ENCODE measurements at regions not wholly inside any gene's neighbourhood (a gene's known extent, or its start where the extent isn't known, plus 50 kb on each side); places are given as distances from the start of the nearest gene placed in this dataset.

DNA sequence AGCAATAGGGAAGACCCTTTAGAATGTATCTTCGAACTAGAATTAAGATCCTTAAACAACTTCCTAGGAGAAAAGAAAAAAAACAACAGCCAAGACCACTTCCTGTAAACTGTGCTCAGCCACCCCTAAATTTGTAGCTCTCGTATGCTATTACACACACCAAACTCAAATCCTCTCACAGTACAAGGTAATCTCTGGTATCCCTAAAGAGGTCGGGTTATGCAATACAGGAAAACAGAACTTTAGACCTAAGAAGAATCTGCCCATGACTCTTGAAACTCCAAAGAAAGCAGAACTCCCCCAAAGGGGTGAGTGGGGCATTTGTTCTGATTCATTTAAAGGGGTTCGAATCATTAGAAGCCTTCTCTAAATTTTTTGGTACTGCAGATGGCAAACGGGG lies 170.9 kb upstream of the CASK start:
- DNase-seq: no peak

DNA sequence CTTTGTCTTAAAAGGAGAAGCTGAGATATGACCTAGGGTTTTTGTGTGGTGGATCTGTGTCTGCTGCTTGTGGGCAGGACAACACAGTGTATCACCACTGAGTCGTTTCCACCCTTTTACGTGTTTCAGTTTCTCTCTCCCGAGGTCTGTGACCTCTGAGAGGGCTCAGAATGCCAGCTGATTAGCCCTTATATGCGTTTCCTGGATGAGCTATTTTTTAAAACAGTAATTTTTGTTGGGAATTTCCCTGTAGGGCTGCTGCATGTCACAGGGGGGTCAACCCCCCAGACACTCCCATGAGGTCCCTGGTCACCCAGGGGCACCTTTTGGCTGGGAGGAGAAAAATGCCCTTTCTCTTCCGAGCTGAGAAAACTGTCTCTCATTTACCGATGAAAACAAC lies 170.4 kb upstream of the CASK start:
- no peak for DNase-seq

DNA sequence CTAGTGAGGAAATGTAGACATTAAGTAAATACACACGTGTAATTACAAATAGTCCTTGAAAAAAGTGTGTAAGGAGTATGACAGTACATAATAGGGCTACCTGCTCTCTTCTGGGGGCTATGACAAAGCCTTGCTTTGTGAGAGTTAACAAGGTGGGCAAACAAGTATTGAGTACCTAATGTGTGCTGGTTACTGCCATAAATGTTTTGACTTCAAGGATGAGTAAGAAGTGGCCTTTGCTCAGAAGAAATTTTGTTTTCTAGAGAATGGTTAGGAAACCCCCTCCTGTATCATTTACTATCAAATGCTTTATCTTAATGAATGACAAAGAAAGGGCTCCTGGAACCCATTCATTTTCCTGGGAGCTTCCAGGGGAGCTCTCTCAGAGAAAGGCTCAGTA lies 167.0 kb upstream of the CASK start:
- DNase-seq: no peak

DNA sequence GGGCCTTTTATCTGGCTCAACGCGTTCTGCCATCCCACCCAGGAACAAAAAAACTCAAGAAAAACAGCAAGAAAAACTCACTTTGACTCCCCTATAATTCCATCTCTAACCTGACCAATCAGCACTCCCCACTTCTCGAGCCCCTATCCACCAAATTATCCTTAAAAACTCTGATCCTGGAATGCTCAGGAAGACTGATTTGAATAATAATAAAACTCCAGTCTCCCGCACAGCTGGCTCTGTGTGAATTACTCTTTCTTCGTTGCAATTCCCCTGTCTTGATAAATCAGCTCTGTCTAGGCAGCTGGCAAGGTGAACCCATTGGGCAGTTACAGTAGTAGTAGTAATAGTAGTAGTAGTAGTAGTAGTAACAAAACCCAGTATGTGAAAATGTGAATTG lies 165.7 kb upstream of the CASK start:
- DNase-seq: no peak

DNA sequence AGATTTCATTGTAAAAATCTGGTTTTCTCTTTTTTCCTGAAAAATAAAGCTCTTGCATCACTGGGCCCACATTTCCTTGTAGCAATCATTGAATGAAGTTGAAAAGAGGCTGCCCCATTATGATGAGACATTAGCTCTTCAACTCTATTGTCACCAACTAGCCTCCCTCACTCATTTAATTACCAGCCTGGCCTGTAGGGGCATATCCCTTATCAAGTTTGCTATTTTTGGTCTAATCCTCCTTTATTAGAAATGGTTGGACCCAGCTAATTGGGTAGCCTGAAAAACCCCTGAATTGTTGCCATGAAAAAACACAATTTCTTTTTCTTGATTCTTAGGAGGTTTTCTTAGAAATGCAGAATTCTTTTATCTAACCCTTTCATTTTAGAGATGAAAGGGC lies 164.6 kb upstream of the CASK start:
- DNase-seq: no peak

DNA sequence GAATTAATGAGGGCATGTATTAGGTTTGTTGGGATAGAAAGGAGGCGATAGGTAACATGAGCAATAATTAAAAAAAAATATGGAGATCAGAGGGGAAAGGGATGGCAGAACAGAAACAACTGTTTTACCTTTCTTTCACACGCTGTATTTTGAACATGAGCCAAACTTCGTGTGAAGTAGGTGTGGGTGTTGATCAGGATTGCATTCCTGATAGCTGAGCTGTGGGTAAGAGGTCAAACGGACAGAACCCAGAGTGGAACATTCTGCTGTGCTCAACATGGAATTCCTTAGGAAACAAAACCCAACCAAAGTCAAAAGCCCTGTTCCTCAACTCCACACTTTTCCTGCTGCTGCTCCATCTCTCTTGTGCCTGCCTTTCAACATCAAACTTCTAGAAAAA lies 162.5 kb upstream of the CASK start:
- no peak for DNase-seq

DNA sequence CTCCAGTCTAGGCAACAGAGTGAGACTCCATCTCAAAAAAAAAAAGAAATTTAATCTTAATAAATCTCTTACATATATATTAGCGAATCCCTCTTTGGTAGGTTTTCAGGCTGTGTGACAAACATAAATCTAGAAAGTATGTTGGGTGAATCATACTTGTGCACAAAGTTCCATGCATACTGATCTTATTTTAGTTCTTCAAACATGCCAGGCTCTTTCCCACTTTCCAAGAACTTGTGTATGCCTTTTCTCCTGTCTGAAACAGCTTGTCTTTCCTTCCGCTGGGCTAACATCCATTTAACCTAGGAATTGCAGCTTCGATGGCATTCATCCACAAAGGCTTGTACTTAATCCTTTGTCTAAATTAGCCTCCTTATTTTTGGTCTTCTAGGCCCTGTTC lies 156.6 kb upstream of the CASK start:
- no peak for DNase-seq

DNA sequence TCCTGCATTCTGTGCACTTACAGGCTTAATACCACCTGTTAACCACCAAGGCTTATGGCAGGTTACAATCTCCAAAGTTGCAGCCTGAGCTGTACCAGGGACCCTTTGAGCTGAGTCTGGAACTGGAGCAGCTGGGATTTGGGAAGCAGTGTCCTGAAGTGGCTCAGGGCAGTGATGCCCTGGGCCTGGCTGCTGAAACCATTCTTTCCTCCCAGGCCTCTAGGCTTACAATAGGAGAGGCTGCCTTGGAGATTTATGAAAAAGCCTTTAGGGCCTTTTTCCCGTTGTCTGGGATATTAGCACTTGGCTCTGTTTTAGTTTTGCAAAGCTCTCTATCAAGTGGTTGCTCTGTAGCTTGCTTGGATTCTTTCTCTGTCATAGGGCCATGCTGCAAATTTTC lies 154.3 kb upstream of the CASK start:
- no peak for DNase-seq

DNA sequence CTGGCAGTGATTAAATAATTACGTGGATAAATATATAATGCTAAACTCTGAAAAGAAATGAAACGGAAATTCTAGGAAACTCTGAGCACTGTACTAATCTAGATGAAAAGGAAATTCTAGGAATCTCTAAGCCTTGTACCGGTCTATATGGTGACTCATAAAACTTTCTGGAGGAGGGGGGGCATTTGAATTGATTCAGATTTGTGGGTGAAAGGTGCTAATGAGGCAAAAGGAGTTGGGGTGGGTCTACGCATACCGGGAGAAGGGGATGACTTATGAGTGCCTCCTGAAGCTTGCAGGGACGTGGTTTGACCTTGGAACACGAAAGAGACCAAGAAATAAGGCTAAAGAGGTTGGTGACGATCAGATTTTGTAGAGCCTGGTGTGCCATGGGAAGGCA lies 151.7 kb upstream of the CASK start:
- no peak for DNase-seq

DNA sequence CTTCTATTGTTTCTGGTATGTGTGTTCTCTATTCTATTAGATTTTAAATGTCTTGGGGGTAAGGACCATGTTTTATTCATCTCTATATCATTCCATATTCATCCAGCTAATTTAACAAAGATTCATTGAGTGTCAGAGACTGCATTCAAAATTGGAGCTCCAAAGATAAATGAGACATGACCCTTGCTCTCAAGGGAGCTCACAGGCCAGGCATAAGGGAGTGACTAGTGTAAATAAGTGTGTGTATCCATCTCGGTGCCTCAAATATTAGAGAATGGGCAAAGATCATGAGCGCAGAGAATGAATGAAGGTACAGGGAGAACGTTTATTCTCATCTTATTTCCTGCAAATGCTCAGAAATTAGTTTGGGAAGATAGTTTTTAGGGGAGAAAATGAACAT lies 150.1 kb upstream of the CASK start:
- DNase-seq: no peak

DNA sequence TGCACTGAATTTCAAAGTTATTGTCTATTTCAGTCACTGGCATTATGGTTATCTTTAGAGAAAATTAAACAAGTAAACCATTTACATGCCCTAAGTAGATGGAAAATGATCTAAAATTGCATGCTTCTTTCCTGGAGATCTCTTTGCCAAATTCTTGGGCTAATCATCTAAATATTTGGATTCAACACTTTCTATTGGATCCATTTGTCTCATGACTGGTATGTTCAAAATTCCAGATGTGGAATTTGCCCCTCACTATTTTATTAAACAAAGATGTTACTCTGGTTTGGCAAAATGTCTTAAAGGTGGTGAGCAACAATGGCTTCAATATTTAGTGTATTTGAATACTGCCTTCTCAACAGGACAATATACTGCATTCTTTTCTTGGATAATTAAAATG lies 147.5 kb upstream of the CASK start:
- DNase-seq: no peak

DNA sequence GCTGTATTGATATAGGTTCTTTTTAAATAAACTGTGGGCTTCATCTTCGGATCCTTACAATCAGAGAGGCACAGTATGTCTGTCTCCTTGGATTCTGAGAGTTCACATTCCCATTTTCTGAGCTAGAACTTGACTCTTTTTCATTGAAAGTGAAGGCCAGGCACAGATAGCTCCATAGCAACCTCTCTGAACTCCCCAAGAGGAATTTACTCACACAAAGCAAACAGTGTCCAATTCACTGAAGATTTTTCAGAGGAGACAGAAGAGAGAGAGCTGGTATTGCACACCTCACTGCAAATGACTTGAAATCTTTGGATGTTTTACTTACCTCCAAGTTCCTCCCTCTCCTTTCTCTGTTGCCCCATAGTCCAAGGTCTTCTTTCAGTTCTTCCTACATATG lies 130.9 kb upstream of the CASK start:
- DNase-seq: no peak

DNA sequence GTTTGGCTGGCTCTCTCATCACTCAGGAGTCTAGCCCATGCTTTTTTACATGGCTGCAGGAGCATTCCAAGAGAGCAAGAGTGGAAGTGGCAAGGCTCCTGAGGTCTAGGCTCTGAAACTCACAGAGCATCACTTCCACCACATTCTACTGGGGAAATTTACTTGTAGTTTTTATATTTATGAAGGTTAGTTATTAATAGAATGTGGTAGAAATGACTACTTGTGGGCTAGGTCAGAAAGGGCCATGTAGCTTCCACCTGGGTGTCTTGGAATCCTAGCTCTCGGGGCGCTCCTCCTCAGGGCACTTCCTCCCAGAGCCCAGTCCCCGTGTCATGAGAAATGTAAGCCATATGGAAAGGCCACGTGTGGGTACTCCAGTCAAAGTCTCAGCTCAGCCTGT lies 127.0 kb upstream of the CASK start:
- no peak for DNase-seq

DNA sequence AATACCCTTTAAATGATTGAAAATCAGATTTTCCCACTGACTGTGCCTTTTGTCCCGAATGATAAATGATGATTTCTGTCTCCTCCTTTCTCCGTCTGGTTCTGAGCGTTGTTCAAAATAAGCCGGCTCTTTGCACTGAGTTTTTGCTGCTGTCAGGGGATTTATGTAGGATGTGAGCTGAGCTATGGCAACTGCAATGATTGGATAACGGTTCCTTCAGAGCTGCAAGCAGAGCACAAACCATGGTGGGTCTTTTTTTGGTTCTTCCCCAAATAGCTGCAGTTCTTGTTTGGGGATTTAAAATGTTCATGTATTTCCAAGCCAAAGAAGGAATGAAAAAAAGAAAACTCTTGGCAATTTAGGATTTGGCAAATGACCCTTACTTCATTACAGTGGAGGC lies 124.5 kb upstream of the CASK start:
- no peak for DNase-seq

DNA sequence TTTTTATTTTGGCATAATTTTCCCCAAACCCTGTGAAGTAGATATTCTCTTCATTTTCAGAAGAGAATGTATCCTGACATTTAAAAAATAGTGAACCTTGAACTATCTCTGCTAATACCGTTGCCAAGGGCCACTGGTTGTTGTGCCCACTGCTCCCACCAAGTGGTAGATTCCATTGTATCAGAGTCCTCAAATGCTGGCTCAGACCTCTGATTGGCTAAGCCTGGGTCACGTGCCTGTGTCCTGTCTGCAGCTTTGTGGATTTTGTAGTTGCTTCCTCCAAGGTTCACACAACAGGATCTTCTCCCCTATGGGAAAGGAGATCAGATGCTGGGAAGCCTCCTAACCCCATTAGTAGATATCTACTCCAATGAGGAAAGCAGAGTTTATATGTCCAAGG lies 104.8 kb upstream of the CASK start:
- no peak for DNase-seq

DNA sequence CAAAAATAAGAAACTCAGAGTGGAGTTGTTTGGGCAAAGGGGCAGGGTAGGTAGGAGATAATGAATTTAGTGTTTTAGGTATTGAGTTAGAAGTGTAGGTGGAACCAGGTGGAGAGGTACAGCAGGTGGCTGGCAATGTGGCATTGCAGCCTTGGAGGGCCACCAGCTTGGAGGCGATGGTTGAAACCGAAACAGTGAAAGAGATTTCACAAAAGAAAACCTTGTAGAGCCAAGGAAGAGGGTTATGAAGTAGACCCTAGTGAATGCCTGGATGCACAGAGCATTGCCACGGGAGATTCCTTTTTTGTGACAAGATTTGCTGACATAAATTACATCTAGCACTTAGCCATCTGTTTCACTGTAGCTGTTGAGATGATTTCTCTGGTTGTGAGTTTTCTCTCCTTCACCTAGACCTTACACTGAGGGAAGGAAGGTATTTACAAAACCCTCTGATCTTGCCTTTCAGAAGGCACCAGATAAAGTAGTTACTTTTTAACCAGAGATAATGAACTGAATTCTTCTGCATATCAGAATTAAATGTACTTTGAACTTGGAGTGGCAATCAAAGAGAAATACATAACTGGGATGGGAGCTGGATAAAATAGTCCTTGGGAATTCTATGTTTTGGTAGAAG lies 104.1 kb upstream of the CASK start:
- no peak for DNase-seq

DNA sequence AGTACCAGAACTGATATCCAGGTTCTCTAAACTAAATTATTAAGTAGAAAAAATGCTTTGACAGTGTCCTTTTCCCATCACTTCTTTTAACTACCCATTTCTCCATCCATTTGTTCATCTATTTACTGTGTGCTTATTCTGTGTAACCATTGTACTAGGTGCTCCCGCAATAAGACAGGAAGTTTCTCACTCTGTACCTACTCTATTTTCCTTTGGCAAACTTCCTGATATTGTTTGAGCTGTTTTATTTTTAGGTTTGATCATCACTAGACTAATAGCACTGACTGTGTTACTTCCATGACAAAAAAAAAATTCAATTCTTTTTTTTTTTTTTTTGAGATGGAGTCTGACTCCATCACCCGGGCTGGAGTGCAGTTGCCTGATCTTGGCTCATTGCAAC lies 102.5 kb upstream of the CASK start:
- no peak for DNase-seq

DNA sequence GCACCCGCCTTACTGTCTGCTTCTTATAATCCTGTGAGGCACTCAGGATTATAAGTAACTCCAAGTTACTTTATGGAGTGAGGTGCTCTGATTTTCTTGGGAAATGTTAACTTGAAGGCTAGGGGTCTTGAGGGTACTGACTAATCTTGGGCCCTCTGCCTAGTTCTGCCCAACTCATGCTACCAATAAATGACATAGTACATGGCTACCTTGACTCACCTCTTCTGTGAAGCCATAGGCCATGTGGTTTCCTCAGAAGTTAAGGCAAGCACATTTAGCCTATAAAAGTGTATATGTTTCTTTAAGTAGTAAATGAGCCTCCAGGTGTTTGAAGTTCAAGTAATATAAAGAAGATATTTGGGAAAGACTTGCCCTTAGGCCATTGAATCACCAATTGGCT lies 99.8 kb upstream of the CASK start:
- DNase-seq: no peak

DNA sequence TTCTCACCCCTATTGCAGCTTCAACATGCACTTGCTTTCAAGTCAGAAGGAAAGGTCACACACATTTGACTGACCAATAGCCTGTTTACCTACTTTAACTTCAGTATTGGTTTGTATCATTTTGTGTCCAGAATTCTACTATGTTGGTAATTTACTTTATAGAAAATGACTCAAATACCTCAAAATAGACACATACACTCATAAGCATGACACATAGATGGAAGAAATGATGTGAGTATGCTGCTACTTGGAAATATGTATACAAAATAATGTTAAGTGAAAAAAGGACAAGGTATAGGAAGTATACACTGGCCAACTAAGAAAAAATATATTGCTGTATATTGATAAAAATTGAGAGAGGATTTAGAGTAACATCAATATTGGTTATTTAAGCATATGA lies 98.8 kb upstream of the CASK start:
- no peak for DNase-seq

DNA sequence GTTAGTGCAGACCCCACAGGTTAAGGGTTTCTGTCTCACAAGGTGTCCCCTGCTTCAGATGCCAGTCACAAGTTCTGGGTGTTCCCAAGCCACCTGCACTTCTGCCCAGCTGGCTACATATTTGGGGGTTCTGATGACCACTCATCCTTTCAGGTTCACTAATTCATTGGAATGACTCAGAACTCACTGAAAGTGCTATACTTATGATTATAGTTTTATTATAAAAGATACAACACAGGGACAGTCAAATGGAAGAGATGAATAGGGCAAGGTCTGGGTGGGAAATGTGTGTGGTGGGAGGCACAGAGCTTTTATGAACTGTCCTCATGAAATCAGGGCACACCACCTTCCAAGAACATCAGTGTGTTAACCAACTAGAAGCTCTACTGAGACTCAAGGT lies 97.7 kb upstream of the CASK start:
- DNase-seq: no peak

DNA sequence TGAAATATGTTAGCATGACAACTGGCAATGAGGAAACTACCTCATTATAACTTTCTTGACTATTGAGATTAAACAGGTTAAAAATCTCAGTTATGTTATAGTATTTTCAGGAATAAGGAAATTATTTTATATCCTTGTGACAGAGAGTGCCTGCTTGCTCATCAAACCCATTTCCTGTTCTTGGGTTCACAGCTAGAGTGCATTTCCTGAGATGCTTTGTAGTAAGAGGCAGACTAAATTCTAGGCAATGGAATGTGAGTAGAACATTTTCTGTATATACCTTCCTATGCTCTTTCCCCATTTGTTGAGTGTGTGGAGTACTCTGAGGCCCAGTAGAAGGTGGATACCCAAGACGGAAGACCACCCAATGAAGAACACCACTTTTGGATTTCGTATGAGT lies 96.9 kb upstream of the CASK start:
- no peak for DNase-seq

DNA sequence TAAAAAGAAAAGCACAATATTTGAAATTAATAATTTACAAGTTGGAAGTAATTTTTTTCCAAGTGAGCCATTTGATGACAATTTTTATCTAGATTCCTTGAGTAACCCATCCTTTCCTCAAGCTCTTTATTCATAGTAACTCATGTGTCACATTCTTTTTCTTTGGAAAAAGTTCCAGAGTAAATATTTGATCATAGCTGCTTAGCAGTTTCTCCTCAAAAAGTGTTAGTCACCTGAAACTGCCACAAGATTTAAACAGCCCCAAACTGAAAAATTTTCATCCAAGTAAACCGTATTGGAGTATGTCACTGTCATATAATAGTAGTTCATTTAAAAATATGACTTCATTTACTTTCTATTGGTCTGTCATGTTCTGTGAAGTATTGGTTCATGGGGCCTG lies 94.6 kb upstream of the CASK start:
- no peak for DNase-seq

DNA sequence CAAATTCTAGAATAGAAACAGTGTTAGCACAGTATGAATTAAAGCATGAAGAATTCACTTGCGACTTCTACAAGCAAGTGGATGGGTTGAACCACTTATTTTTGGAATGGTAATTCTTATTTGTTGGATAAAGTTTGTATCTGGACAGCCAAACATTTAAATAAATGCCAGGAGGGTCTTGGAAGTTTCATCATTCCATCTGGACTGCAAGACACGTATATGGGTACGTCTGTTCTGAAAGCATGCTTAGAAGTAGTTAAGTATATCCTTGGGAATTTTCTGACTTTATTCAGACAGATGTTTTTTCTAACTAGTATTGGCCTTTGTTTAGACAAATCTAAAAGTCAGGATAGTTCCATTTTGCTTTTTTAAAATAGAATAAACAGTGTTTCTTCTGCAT lies 77.5 kb upstream of the CASK start:
- no peak for DNase-seq

DNA sequence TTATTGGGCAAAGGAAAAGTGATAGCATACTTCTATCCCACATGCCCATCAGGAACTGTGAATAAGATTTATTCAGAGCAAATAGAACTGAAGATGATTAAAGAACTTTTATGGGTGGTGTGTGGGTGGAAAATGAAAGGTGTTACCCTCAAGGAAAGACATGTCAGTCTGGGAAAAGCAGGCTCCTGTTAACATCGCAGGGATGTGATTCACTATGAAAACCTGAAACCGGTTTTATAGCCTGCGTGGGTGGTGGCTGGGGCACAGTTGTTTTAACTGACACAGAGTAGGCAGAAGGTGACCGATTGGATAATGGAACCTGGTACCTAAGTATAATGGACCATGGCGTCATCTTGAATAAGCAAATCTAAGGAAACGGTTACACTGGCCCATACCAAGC lies 61.3 kb upstream of the CASK start:
- no peak for DNase-seq

DNA sequence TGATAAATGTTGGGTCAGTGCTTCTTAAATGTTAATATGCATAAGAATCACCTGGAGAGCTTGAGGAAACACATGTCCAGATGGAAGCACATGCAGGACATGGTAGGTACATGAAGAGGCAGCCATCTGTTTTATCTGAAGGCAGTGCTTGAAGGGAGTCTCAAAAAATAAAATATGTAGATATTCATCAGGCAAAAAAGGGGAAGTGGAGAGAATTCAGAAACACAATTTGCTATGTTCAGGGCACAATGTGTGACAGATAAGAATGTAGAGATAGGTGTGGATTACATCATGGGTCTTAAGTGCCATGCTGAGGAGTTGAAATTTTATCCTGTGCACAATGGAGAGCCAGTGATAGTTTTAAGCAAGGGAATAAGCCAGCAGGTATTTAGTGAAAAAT lies 59.6 kb upstream of the CASK start:
- DNase-seq: no peak

DNA sequence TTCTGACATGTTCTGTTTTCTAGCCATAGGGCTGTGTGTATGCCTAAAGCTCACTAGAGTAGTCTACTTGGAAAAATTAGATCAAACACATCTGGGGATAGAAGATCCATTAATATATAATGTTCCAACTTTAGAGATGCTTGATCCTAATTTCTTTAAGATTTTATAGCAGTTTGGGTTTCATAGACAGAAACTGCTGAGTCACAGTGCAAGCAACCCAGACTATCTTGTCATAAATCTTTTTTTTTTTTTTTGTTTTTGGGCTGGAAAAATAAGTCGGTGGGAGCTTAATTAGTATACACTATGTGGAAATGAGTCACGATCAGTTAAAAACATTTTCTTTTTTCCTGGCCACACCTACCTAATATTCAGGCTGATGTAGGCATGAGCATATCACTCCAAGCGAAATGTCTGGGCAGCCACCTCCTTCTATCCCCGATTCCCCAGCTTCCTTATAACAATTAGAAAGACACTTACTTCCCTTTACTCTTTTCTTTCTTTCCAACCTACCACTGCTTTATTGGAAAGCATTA lies 58.2 kb upstream of the CASK start:
- DNase-seq: no peak
